AG09319 (cell line): ENCODE measurements at regions not wholly inside any gene's neighbourhood (a gene's known extent, or its start where the extent isn't known, plus 50 kb on each side); places are given as distances from the start of the nearest gene placed in this dataset.
A peak's percentile ranks its signal among the peaks of the same experiment; 100 is the strongest.

Source experiments
- DNase-seq: peaks from one replicate; pipeline ENCODE4 v3.0.0-alpha.2; 2010; ENCODE audit warnings: low read depth; ENCODE audit errors: extremely low read depth
- TF ChIP-seq, protein P1 (sequence below): IDR thresholded peaks from 2 replicates; pipeline ENCODE4 v1.5.1; 2011; ENCODE audit warnings: low read depth, mild to moderate bottlenecking, inconsistent platforms, low read length, moderate library complexity

DNA sequence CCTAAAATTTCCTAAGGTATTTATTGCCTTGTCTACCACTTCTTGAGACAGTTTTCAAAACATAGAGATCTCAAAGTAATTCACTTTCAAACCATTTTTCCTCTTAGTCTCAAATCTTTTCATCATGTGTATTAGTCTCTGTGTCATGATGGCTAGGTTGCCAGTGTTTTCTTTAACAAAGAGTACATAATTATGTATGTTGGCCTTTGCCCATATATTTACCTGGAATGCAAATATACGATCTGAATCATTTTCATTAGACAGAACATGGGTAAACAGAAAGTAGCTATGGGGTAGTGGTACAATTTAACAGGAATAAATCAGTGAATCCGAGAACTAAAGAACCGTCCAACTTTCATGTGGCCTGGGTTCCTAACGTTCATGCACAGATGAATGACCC lies 852.1 kb upstream of the MBL2 start:
- no peak for DNase-seq
- TF ChIP-seq, protein P1, sequence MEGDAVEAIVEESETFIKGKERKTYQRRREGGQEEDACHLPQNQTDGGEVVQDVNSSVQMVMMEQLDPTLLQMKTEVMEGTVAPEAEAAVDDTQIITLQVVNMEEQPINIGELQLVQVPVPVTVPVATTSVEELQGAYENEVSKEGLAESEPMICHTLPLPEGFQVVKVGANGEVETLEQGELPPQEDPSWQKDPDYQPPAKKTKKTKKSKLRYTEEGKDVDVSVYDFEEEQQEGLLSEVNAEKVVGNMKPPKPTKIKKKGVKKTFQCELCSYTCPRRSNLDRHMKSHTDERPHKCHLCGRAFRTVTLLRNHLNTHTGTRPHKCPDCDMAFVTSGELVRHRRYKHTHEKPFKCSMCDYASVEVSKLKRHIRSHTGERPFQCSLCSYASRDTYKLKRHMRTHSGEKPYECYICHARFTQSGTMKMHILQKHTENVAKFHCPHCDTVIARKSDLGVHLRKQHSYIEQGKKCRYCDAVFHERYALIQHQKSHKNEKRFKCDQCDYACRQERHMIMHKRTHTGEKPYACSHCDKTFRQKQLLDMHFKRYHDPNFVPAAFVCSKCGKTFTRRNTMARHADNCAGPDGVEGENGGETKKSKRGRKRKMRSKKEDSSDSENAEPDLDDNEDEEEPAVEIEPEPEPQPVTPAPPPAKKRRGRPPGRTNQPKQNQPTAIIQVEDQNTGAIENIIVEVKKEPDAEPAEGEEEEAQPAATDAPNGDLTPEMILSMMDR: no peak

DNA sequence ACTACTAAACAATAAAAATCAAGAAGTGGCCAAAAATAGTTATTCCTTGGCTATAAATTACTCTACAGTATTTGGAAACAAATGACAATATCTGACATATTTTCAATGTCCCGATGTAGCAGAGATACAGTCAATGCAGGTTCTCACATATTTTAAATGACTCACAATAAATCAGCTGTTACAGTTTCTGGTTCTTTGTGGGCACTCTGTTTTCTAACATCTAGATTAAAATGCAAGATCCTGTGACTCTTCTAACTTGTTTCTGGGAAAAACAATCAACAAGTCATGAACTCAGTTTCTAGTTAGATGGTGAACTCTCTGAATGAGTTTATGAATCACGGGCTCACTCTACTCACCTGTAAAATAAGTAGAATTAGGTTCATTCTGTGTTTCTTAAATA lies 849.6 kb upstream of the MBL2 start:
- DNase-seq: no peak
- TF ChIP-seq, protein P1: no peak

DNA sequence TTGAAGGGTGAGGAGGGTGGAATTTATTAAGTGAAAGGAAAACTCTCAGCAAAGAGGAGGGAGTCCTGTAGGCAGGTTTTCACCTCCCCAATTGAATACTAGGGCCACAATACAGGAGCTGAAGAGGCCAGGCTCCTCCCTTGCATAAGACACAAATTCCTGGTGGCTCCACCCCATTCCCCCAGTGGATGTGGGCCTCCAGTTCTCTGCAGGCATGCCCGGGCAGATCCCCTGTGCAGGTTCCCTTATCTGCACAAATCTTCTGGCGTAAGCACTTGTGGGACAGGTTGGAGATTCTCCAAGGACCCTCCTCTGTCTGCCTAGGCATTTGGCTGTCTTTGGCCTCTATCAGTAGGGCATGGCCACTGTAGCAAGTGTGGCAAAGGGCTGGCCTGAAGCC lies 847.1 kb upstream of the MBL2 start:
- TF ChIP-seq, protein P1: no peak
- DNase-seq: no peak

DNA sequence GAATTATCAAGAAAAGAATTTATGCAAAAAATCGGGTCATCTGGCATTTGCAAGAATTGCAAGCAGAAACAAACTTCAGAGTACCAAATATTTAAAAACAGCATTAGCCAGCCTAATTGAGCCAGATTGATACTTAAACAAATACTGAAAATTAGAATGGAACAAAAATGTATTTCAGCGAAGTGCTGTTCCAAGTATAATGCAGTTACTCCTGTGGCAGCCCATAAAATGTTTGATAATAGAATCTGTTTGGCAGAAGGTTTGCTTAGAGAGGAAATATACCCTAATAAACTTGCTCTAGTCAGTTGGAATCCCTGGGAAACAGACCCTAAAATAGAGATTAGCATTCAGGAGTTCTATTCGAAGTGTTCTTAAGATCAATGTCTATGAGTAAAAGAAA lies 835.1 kb upstream of the MBL2 start:
- no peak for DNase-seq

DNA sequence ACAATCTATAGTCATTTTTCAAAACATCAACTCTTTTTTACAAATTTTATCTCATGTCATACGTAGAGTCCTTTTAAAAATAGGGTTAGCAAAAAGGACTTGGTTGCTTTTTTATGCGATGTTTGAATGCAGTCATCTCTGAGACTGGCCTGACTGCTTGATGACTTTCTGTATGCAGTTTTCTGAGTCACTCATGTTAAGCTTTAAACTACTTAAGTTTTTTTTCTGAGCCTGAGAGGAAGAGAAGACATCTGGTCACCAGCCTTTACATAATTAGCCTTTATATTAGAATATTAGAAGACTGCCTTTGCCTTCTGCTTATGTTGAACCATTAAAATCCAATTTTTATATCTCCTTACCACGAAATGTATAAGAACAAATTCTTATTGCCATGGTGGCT lies 834.4 kb upstream of the MBL2 start:
- DNase-seq: no peak
- TF ChIP-seq, protein P1: no peak

More for the DNA sequence above, 835.1 kb upstream of the MBL2 start:
- TF ChIP-seq, protein P1: no peak

DNA sequence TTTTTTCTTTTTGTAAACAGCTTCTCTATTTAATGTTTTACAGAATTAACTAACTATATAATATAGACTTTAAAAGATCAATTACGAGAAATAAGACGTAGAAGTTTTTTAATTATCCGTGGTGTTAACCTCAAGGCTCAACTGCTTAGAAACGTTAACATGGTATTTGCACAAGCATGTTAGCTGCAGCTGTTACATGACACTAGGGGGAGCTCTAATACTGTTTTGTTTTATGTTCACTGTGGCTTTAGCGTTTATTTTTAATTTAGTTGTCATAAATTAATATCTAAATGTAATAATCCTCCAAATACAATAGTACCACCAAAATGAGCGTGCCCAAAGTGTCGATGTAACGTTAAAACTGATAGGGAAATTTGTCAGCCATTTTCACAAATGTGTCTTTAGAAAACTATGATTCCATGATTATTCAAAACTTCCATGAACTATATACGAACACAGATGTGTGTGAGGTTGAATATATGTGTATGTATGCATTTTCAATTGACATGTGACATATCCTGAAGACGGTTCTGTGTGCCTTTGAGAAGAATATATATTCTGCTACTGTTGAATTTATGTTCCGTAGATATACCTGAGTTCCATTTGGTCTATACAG lies 828.8 kb upstream of the MBL2 start:
- DNase-seq: no peak
- TF ChIP-seq, protein P1: peak; percentile 78

DNA sequence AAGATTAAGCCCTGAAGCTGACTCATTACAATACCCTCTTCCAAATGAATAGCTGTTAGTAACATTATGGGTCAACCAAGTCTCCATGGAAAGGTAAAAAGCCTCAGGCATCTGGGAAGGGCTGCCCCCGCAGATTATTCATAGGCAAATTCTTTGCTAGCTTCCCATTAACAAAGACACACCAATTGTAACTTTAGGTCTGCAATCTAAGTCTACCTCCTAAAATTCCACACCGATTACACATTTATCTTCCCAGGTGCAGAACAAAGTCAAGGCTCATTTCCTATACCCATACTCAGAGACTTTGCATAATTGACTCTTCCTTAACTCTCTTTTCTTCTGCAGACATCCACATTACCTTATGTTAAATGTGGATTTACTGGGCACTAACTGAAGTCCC lies 826.3 kb upstream of the MBL2 start:
- DNase-seq: no peak
- TF ChIP-seq, protein P1: no peak
